C4-2B (cell line): ENCODE measurements at regions not wholly inside any gene's neighbourhood (a gene's known extent, or its start where the extent isn't known, plus 50 kb on each side); places are given as distances from the start of the nearest gene placed in this dataset.
A peak's percentile ranks its signal among the peaks of the same experiment; 100 is the strongest.

Experiments used
- H3K27ac ChIP-seq: fragments of 450-650 bp; 2 replicates; pipeline ENCODE4 v1.5.1; 2017
- ZFX ChIP-seq: fragments of 450-650 bp; IDR thresholded peaks from 2 replicates; pipeline ENCODE4 v1.6.1; 2017
- TF ChIP-seq, protein P1 (sequence below): fragments of 450-650 bp; conservative IDR thresholded peaks from 2 replicates; pipeline ENCODE4 v1.5.1; 2017; ENCODE audit warnings: mild to moderate bottlenecking

DNA sequence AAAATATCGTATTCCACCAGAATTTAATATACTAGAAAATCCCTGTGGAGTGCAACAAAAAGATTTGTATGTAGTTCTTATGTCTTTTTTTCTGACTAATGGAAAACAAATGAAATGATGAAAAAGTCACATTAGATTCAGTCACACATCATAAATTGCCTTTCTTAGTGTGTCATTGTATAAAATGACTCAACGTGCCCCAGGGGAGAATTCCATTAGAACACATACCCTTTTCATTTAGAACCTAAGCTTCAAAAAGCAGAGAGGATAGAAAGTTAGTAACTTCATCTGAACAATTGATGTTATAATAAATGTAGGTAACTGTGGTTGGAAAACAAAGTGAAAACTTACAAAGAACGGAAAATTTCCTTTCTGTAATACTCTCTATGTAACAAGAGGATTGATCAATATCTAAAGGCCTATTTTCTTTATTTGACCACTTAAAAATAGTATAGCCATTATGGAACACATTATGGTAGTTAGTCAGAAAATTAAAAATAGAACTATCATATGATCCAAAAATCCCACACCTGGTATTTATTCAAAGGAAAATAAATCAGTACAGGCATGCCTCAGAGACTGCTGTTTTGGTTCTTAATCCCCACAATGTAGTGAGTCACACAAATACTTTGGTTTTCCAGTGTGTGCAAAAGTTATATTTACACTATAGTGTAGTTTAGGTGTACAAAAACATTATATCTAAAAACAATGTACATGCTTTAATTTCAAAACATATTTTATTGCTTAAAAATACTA, 1016.1 kb downstream of the KCNT2 start:
- no peak for TF ChIP-seq ZFX
- TF ChIP-seq, protein P1, sequence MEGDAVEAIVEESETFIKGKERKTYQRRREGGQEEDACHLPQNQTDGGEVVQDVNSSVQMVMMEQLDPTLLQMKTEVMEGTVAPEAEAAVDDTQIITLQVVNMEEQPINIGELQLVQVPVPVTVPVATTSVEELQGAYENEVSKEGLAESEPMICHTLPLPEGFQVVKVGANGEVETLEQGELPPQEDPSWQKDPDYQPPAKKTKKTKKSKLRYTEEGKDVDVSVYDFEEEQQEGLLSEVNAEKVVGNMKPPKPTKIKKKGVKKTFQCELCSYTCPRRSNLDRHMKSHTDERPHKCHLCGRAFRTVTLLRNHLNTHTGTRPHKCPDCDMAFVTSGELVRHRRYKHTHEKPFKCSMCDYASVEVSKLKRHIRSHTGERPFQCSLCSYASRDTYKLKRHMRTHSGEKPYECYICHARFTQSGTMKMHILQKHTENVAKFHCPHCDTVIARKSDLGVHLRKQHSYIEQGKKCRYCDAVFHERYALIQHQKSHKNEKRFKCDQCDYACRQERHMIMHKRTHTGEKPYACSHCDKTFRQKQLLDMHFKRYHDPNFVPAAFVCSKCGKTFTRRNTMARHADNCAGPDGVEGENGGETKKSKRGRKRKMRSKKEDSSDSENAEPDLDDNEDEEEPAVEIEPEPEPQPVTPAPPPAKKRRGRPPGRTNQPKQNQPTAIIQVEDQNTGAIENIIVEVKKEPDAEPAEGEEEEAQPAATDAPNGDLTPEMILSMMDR = no peak
- H3K27ac ChIP-seq = no peak overlapping the region

DNA sequence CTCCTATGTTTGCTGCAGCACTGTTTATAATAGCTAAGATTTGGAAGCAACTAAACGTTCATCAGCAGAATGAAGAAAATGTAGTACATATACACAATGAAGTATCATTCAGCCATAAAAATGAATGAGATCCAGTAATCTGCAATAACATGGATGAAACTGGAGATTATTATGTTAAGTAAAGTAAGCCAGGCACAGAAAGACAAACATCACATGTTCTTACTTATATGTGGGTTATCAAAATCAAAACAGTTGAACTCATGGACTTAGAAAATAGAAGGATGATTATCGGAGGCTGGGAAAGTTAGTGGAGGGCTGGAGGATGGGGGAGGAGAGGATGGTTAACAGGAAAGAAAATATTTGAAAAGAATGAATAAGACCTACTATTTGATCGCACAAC, 1017.6 kb downstream of the KCNT2 start:
- no peak for TF ChIP-seq ZFX
- TF ChIP-seq, protein P1 = no peak
- H3K27ac ChIP-seq = no peak overlapping the region

GRCh38 chr1:195584870-195585624, 1023.2 kb downstream of the KCNT2 start:
- H3K27ac ChIP-seq = no peak overlapping the region
- TF ChIP-seq, protein P1 = no peak
- TF ChIP-seq ZFX = no peak

DNA sequence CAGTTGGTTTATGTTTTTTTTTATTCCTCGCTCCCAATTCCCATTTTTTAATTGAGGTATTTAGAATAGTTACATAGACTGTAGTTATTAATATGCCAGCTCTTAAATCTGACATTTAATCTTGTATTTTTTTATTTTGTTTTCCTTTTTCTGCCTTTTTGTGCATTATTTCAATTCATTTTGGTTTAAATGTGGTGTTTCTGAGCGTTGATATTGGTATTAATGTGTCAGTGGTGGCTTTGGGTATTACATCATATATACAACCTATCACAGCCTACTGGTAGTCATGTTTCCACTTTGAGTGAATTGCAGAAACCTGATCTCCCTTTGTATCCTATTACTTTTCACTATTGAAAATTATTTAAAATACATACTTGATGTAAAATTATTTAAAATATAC, 1027.3 kb downstream of the KCNT2 start:
- TF ChIP-seq, protein P1 = peak; percentile 41
- no peak for TF ChIP-seq ZFX
- H3K27ac ChIP-seq = no peak overlapping the region

- TF ChIP-seq, protein P1 = no peak
- no peak for TF ChIP-seq ZFX
- H3K27ac ChIP-seq = no peak overlapping the region
These were observed 1030.5 kb downstream of the KCNT2 start for GRCh38 chr1:195577748-195578147.

DNA sequence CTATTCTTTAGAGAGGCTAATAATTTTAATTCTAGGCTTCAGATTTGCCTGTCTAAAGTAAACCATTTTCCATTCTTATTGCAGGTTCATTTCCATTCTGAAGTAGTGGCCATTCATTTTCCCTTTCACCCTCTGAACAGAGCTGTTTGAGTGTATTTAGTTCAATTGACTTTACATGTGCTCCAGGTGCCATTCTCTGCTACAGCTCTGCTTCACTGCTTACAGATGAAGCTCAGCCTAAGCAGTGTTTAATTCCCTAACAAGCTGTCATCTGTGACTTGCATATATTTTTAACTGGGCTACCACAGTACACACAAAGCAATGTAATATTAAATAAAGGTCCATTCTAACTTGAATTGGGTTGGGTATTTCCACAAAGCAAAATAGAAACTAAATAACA, 1031.6 kb downstream of the KCNT2 start:
- no peak overlapping the region for H3K27ac ChIP-seq
- TF ChIP-seq, protein P1 = no peak
- no peak for TF ChIP-seq ZFX

GRCh38 chr1:195574511-195574910, 1033.7 kb downstream of the KCNT2 start:
- H3K27ac ChIP-seq = no peak overlapping the region
- TF ChIP-seq, protein P1 = no peak
- TF ChIP-seq ZFX = no peak
